Left lobe of liver (tissue), 2 donors: ENCODE measurements at regions not wholly inside any gene's neighbourhood (a gene's known extent, or its start where the extent isn't known, plus 50 kb on each side); places are given as distances from the start of the nearest gene placed in this dataset.

Source experiments
- ATAC-seq: fragments of 200-7000 bp; cut with Tn5 transposase; one replicate; pipeline ENCODE4 v1.9.1; 2020; ENCODE audit warnings: mild to moderate bottlenecking, moderate library complexity
- DNase-seq: peaks from one replicate; pipeline ENCODE4 v3.0.0-alpha.2; 2020; ENCODE audit warnings: low spot score
- donor health status: DM: no; HTN: no; CAD: no; lungs with moderate emphysema.
- donor health status: DM: no; HTN: yes; CAD: no.

GRCh38 chr11:109249597-109249996 is 172.4 kb upstream of the C11orf87 start:
- ATAC-seq = no peak
- no peak for DNase-seq

- ATAC-seq (no peak), DNase-seq (no peak)
These were observed 170.8 kb upstream of the C11orf87 start for GRCh38 chr11:109251230-109251629.

GRCh38 chr11:109264128-109264527 is 157.9 kb upstream of the C11orf87 start:
- DNase-seq = no peak

GRCh38 chr11:109267293-109268095 is 154.5 kb upstream of the C11orf87 start:
- no peak for ATAC-seq
- DNase-seq = no peak

More at GRCh38 chr11:109264128-109264527, 157.9 kb upstream of the C11orf87 start:
- no peak for ATAC-seq

- ATAC-seq (no peak), DNase-seq (no peak)
These were observed 146.1 kb upstream of the C11orf87 start for GRCh38 chr11:109275931-109276330.

- DNase-seq (no peak), ATAC-seq (no peak)
These were observed 136.5 kb upstream of the C11orf87 start for GRCh38 chr11:109285465-109285864.

- no peak for DNase-seq
- ATAC-seq = no peak
These were observed 130.4 kb upstream of the C11orf87 start for GRCh38 chr11:109291553-109291952.

- ATAC-seq = no peak
- no peak for DNase-seq
These were observed 123.1 kb upstream of the C11orf87 start for GRCh38 chr11:109298865-109299264.

- no peak for ATAC-seq
These were observed 121.8 kb upstream of the C11orf87 start for GRCh38 chr11:109300211-109300610.

GRCh38 chr11:109302591-109303334 is 119.2 kb upstream of the C11orf87 start:
- ATAC-seq (no peak), DNase-seq (no peak)

More at GRCh38 chr11:109300211-109300610, 121.8 kb upstream of the C11orf87 start:
- DNase-seq = no peak

GRCh38 chr11:109303342-109303741 is 118.6 kb upstream of the C11orf87 start:
- no peak for DNase-seq

GRCh38 chr11:109304159-109304558 is 117.8 kb upstream of the C11orf87 start:
- DNase-seq (no peak), ATAC-seq (no peak)

More at GRCh38 chr11:109303342-109303741, 118.6 kb upstream of the C11orf87 start:
- ATAC-seq = no peak

- DNase-seq = no peak
These were observed 117.0 kb upstream of the C11orf87 start for GRCh38 chr11:109305009-109305408.

GRCh38 chr11:109306322-109306721 is 115.7 kb upstream of the C11orf87 start:
- DNase-seq (no peak), ATAC-seq (no peak)

More at GRCh38 chr11:109305009-109305408, 117.0 kb upstream of the C11orf87 start:
- ATAC-seq = no peak

GRCh38 chr11:109307366-109307765 is 114.6 kb upstream of the C11orf87 start:
- DNase-seq (no peak), ATAC-seq (no peak)

GRCh38 chr11:109308551-109308950 is 113.4 kb upstream of the C11orf87 start:
- DNase-seq (no peak), ATAC-seq (no peak)

GRCh38 chr11:109309153-109309552 is 112.8 kb upstream of the C11orf87 start:
- DNase-seq (no peak), ATAC-seq (no peak)

- no peak for ATAC-seq
These were observed 104.3 kb upstream of the C11orf87 start for GRCh38 chr11:109317726-109318125.

GRCh38 chr11:109320595-109320994 is 101.4 kb upstream of the C11orf87 start:
- no peak for DNase-seq
- no peak for ATAC-seq

More at GRCh38 chr11:109317726-109318125, 104.3 kb upstream of the C11orf87 start:
- no peak for DNase-seq

GRCh38 chr11:109326781-109327180 is 95.2 kb upstream of the C11orf87 start:
- DNase-seq (no peak), ATAC-seq (no peak)

- DNase-seq = no peak
- ATAC-seq = no peak
These were observed 92.3 kb upstream of the C11orf87 start for GRCh38 chr11:109329716-109330115.

GRCh38 chr11:109338131-109338530 is 83.9 kb upstream of the C11orf87 start:
- ATAC-seq = no peak
- DNase-seq = no peak
